ENCODE measurements at regions not wholly inside any gene's neighbourhood (a gene's known extent, or its start where the extent isn't known, plus 50 kb on each side); places are given as distances from the start of the nearest gene placed in this dataset.
A peak's percentile ranks its signal among the peaks of the same experiment; 100 is the strongest.

DNA sequence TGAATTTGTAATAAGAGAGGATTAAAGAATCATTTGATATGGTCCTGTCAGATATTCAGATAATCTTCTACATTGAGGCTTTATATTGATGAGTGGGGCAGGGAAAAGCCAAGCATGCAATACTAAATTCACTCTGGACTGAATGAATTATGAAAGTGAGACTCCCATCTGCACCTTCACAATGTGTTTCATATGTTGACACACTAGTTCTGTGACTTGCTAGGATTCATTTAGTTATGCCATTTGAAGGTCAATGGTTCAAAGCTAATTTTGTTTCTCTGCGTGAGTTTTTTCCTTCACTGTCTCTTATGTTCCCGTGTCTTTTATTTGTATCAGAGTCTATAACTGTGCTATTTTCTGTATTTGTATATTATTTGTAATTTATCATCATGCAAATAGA, 1332.5 kb downstream of the KCNT2 start:
- Mint-ChIP-seq H3K9me3 (no peaks in the 10 kb centered on the region), H3K36me3 (ENCODE audit: low read depth) (no peaks in the 10 kb centered on the region), H3K4me1 (no peaks in the 10 kb centered on the region), H3K4me3 (no peak overlapping the region), H3K27ac (no peak overlapping the region), H3K27me3 (no peaks in the 10 kb centered on the region)
- ATAC-seq (replicated peaks) = no peak

DNA sequence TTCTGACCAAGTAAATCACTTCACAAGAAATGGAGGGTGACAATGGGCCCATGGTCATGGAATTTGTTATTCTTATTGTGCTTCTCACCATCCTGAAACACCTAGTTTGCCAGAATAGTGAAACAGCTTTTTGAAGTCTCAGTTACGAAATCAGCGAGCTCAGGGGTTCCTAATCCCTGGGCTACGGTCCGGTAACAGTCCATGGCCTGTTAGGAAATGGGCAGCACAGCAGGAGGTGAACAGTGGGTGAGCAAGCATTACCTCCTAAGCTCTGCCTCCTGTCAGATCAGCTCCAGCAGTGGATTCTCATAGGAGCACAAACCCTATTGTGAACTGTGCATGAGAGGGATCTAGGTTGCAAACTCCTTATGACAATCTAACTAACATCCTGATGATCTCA, 1356.3 kb downstream of the KCNT2 start:
- Mint-ChIP-seq H3K4me3 (no peak overlapping the region), H3K4me1 (no peaks in the 10 kb centered on the region), H3K27me3 (no peaks in the 10 kb centered on the region), H3K36me3 (ENCODE audit: low read depth) (no peaks in the 10 kb centered on the region), H3K9me3 (no peaks in the 10 kb centered on the region), H3K27ac (no peak overlapping the region)
- ATAC-seq (replicated peaks) = no peak

DNA sequence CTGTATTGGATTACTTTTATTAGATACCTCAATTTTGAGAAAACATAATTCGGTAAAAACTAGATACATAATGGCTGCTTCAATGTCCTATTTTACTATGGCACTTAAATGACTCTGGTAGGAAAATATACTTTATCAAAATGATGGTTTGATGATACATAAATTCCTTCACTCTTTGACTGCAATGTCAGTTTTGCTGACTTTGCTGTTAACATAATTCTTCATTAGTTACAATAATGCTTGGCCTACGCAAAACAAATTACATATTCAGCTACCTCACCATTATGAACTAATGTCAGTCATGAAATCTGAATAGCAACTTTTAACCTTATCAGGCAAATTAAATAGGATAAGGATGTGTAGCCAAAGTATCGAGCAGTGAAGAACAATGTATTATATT, 1364.7 kb downstream of the KCNT2 start:
- H3K4me1 Mint-ChIP-seq = no peaks in the 10 kb centered on the region
- H3K4me3 Mint-ChIP-seq = no peak overlapping the region
- no peak overlapping the region for H3K27ac Mint-ChIP-seq
- no peak for ATAC-seq (replicated peaks)
- no peaks in the 10 kb centered on the region for H3K9me3 Mint-ChIP-seq
- H3K36me3 Mint-ChIP-seq (ENCODE audit: low read depth) = no peaks in the 10 kb centered on the region
- H3K27me3 Mint-ChIP-seq = no peaks in the 10 kb centered on the region

- H3K27me3 Mint-ChIP-seq = peaks cover 1% of the 10 kb centered on the region
- no peaks in the 10 kb centered on the region for H3K36me3 Mint-ChIP-seq (ENCODE audit: low read depth)
- H3K27ac Mint-ChIP-seq = no peak overlapping the region
- no peak for ATAC-seq (replicated peaks)
- H3K4me3 Mint-ChIP-seq = no peak overlapping the region
- H3K4me1 Mint-ChIP-seq = no peaks in the 10 kb centered on the region
- no peaks in the 10 kb centered on the region for H3K9me3 Mint-ChIP-seq
Observed at GRCh38 chr1:195241066-195241465, 1367.2 kb downstream of the KCNT2 start.

DNA sequence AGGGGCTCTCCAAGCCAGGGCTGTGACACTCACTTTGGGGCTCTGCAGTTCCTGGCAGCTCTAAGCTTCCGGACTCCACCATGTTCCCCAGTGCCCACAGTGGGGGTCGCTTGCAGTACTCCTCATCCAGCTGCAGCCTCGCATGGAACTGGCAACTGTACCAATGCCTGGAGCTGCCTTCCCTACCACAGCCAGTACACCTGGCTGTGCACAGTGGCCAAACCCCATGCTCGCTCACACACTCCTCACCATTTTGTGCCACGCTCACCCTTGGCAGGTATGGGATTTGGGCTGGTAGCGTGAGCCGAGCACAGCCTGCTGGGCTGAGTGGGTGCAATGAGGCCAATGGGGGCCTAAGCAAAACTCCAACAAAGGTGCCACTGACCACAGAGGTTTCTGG, 1369.9 kb downstream of the KCNT2 start:
- Mint-ChIP-seq H3K27ac (no peak overlapping the region), H3K27me3 (peaks cover 4% of the 10 kb centered on the region), H3K4me3 (no peak overlapping the region), H3K9me3 (no peaks in the 10 kb centered on the region), H3K36me3 (ENCODE audit: low read depth) (no peaks in the 10 kb centered on the region), H3K4me1 (no peaks in the 10 kb centered on the region)
- no peak for ATAC-seq (replicated peaks)

DNA sequence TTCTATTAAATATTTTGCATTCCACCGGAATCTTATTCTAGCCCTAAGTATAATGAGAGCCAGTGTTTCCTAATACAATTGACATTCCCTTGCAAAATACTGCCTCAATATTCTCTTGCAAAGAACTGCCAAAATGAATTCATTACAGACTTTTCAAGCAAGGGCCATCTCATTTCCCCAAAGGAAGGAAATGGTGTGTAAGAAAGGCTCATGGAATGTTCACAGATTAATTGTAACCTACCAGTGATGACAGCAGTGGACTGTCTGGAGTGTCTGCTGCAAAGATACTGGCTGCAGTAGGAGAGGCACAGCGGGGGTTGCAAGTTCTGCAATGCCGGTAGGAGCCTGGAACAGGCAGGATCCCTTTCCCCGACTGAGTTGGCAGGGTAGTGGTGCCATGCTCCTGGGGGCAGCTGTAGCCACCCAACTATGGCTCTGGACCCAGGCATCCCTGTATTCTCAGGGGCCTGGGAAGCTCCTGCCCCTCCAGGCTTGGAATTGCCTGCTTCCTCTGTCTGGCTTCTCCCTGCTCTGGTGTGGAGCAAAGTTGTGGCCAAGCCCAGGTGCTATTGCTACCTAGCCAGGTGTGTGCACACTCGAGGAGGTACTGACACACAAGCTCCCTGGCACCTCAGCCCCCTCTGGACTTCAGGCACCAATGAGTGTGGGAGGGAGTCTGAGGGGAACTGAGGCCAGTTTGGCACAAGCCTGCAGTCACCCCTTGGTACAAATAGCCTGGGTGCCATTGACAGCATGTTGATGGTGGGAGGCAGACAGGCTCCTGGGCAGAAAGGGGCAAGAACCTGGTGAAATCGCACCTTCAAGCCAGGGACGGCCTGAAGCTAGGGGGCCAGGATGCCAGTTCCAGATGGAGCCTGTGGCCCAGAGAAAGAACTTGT, 1371.0 kb downstream of the KCNT2 start:
- Mint-ChIP-seq H3K9me3 (no peaks in the 10 kb centered on the region), H3K27ac (no peak overlapping the region), H3K36me3 (ENCODE audit: low read depth) (no peaks in the 10 kb centered on the region), H3K4me1 (no peaks in the 10 kb centered on the region), H3K4me3 (no peak overlapping the region), H3K27me3 (peaks cover 4% of the 10 kb centered on the region)
- ATAC-seq (replicated peaks) = no peak

DNA sequence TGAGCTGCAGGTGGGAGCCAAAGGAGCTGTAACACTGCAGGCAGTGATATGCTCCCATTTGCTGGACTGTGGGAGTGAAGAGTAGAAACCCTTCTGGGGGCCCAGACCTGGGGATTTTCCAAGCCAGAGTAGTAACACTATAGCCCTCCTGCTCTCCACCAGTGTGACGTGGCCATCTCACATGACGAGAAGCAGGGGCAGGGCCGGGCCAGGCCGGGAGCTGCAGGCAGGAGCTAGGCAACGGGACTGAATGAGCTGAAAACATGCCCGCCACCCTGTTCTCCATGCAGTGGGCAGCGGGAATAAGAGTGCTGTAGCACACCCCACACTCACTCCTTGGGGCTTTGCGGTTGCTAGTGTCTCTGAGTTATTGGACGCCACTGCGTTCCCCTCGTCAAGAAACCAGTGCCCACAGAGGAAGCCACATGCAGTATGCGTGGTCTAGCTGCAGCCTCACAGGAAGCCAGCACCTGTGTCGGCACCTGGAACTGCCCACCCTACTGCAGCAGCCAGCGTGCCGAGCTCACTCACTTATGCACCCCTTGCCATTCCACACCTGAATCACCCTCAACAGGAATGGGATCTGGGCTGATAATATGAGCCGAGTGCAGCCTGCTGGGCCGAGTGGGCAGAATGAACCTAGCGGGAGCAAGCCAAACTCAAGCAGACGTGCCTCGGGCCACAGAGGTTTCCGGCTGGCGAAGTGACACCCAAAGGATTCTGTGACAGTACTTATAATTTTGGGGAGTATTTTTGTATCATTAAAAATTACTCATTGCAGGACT, 1389.6 kb downstream of the KCNT2 start:
- Mint-ChIP-seq H3K9me3 (no peaks in the 10 kb centered on the region), H3K36me3 (ENCODE audit: low read depth) (no peaks in the 10 kb centered on the region), H3K4me1 (no peaks in the 10 kb centered on the region), H3K4me3 (no peak overlapping the region), H3K27me3 (peaks cover 14% of the 10 kb centered on the region), H3K27ac (no peak overlapping the region)
- ATAC-seq (replicated peaks) = no peak

DNA sequence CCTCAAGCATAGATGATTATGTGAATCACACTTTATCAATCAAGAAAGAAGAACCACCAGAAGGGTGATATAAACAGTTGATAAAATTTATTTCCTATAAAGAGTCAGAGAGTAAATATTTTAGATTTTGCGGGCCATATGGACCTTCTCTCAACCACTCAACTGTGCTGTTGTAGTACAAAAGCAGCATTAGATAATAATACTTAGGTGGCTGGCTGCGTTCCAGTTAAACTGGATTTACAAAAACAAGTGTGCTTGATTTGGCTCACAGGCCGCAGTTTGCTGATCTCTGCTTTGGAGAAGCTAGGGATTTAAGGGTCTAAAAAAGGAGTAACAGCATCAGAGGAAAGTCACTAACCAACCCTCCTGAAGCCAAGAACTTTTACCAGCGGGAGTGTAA, 1406.0 kb downstream of the KCNT2 start:
- Mint-ChIP-seq H3K4me1 (no peaks in the 10 kb centered on the region), H3K4me3 (no peak overlapping the region), H3K9me3 (no peaks in the 10 kb centered on the region), H3K27me3 (peaks cover 14% of the 10 kb centered on the region), H3K27ac (no peak overlapping the region), H3K36me3 (ENCODE audit: low read depth) (no peaks in the 10 kb centered on the region)
- ATAC-seq (replicated peaks) = no peak

DNA sequence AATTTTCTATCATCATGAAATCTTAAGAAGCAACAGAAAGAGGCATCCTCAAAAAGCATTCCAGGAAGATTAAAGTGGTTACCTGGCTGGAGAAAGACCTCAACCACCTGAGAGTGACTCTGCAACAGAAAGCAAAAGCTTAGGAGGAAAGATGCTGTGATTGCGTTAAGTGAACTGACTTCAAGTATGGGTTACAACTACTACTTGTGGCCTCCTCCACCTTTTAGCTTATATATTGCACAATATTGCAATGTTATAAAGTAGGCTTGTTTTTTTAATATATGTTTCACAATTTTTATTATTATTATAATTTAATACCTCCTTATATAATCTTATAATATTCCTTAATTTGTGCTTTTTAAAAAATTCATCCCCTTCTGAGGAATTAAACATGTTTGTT, 1407.5 kb downstream of the KCNT2 start:
- no peak overlapping the region for H3K27ac Mint-ChIP-seq
- H3K4me3 Mint-ChIP-seq = no peak overlapping the region
- H3K9me3 Mint-ChIP-seq = no peaks in the 10 kb centered on the region
- H3K4me1 Mint-ChIP-seq = peaks cover 2% of the 10 kb centered on the region
- peaks cover 11% of the 10 kb centered on the region for H3K27me3 Mint-ChIP-seq
- no peaks in the 10 kb centered on the region for H3K36me3 Mint-ChIP-seq (ENCODE audit: low read depth)
- ATAC-seq (replicated peaks) = no peak

GRCh38 chr1:195197116-195197515, 1411.1 kb downstream of the KCNT2 start:
- Mint-ChIP-seq H3K9me3 (no peaks in the 10 kb centered on the region), H3K27me3 (peaks cover 14% of the 10 kb centered on the region), H3K27ac (no peak overlapping the region), H3K4me1 (peaks cover 15% of the 10 kb centered on the region), H3K4me3 (no peak overlapping the region), H3K36me3 (ENCODE audit: low read depth) (peaks cover 5% of the 10 kb centered on the region)
- ATAC-seq (replicated peaks) = no peak

GRCh38 chr1:195195423-195196057, 1412.7 kb downstream of the KCNT2 start:
- H3K36me3 Mint-ChIP-seq (ENCODE audit: low read depth) = peaks cover 5% of the 10 kb centered on the region
- H3K27me3 Mint-ChIP-seq = peaks cover 20% of the 10 kb centered on the region
- peak; percentile 94 for ATAC-seq (replicated peaks)
- H3K27ac Mint-ChIP-seq = peak overlapping the region; percentile 65
- no peaks in the 10 kb centered on the region for H3K9me3 Mint-ChIP-seq
- H3K4me3 Mint-ChIP-seq = peak overlapping the region; percentile 52
- peaks cover 18% of the 10 kb centered on the region for H3K4me1 Mint-ChIP-seq

- Mint-ChIP-seq H3K27me3 (peaks cover 22% of the 10 kb centered on the region), H3K4me3 (no peak overlapping the region), H3K27ac (no peak overlapping the region), H3K9me3 (no peaks in the 10 kb centered on the region), H3K36me3 (ENCODE audit: low read depth) (peaks cover 5% of the 10 kb centered on the region), H3K4me1 (peaks cover 18% of the 10 kb centered on the region)
- ATAC-seq (replicated peaks) = no peak
Observed at GRCh38 chr1:195193134-195193533, 1415.1 kb downstream of the KCNT2 start.

GRCh38 chr1:195188821-195189220, 1419.4 kb downstream of the KCNT2 start:
- Mint-ChIP-seq H3K27ac (no peak overlapping the region), H3K9me3 (no peaks in the 10 kb centered on the region), H3K4me1 (peaks cover 7% of the 10 kb centered on the region), H3K4me3 (no peak overlapping the region), H3K27me3 (peaks cover 25% of the 10 kb centered on the region), H3K36me3 (ENCODE audit: low read depth) (no peaks in the 10 kb centered on the region)
- ATAC-seq (replicated peaks) = no peak

DNA sequence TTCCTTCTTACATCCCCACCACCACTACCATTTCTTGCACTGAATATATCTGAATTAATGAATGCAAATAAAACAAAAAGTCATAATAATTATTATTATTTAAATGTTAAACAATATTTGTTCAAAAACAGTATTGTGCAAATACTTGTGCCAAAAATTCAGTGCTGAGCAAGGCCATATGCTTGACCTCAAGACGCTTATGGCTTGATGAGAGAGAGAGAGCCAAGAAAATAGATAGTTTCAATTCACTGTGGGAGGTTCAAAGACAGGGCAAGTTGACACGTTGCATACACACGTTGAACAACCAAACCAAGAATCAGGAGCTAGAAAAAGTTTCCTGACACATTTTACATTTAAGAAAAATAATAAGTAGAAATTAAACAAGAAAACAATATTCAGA, 1421.7 kb downstream of the KCNT2 start:
- Mint-ChIP-seq H3K27ac (no peak overlapping the region), H3K36me3 (ENCODE audit: low read depth) (no peaks in the 10 kb centered on the region), H3K27me3 (peaks cover 22% of the 10 kb centered on the region), H3K9me3 (no peaks in the 10 kb centered on the region), H3K4me1 (no peaks in the 10 kb centered on the region), H3K4me3 (no peak overlapping the region)
- no peak for ATAC-seq (replicated peaks)

GRCh38 chr1:195185736-195186135, 1422.5 kb downstream of the KCNT2 start:
- Mint-ChIP-seq H3K4me3 (no peak overlapping the region), H3K27ac (no peak overlapping the region), H3K9me3 (no peaks in the 10 kb centered on the region), H3K27me3 (peaks cover 19% of the 10 kb centered on the region), H3K36me3 (ENCODE audit: low read depth) (no peaks in the 10 kb centered on the region), H3K4me1 (no peaks in the 10 kb centered on the region)
- no peak for ATAC-seq (replicated peaks)

Data from activated T-helper 17 cell treated with anti-CD3 and anti-CD28 coated beads, Interleukin-2, amount 50 U/mL, for 72 hours (primary cell).